K562 (cell line): ENCODE measurements at regions not wholly inside any gene's neighbourhood (a gene's known extent, or its start where the extent isn't known, plus 50 kb on each side); places are given as distances from the start of the nearest gene placed in this dataset.

Source experiments
- ATAC-seq: fragments of 200-7000 bp; cut with Tn5 transposase; 3 replicates; pipeline ENCODE4 v1.9.1; 2020; ENCODE audit warnings: moderate library complexity
- BruUV-seq: library from RNA; stranded (reverse); fragments of 400-500 nt; replicated peaks from 2 replicates; lab custom pipeline; 2021; lab: Mats Ljungman, UMichigan
- CTCF ChIA-PET: fragments of 300-600 bp; formaldehyde crosslinking; extraction: SDS; loops from one replicate; lab custom pipeline; 2021; ENCODE audit warnings: low intra/inter-chr PET ratio; lab: Yijun Ruan, JAX
- POLR2A ChIA-PET: fragments of 300-600, 350-650 bp; sonication (Branson Sonifier 250); formaldehyde crosslinking; extraction: SDS; loops from one replicate; lab custom pipeline; 2021; ENCODE audit warnings: antibody characterized with exemption, inconsistent platforms; lab: Yijun Ruan, JAX
- DNase-seq, 4 experiments: peaks; one replicate each; pipeline versions ENCODE4 v3.0.0 to v3.0.0-alpha.2; 2011 to 2018; ENCODE audit warnings: low spot score in 3 of 4, mixed read lengths in 3 of 4; ENCODE audit errors: extremely low read depth in 1 of 4
- FAIRE-seq: peaks from 2 replicates; lab custom pipeline; 2011; peaks lifted over from hg19 to GRCh38; lab: Jason Lieb, UNC
- H2AFZ ChIP-seq: 2 replicates; pipeline ENCODE4 v1.6.0; 2011; ENCODE audit warnings: low read depth, low read length, control low read depth, inconsistent platforms
- H3K27ac ChIP-seq: fragments of 200-600 bp; 3 replicates; pipeline ENCODE4 v1.8.0; 2011; ENCODE audit warnings: low read depth, mild to moderate bottlenecking, control low read depth, inconsistent platforms, low read length, moderate library complexity, mixed read lengths; ENCODE audit errors: extremely low read depth
- H3K27me3 ChIP-seq, 2 experiments: fragments of 300-600 bp in 1 of 2; 2 replicates in 1 of 2; 3 replicates in 1 of 2; pipeline versions ENCODE4 v1.6.0 to v1.8.0; 2011; ENCODE audit warnings: inconsistent platforms in 2 of 2, low read length in 2 of 2, mild to moderate bottlenecking in 1 of 2, mixed read lengths in 1 of 2, moderate library complexity in 1 of 2; ENCODE audit not compliant: control insufficient read depth in 2 of 2, insufficient read depth in 2 of 2
- H3K36me3 ChIP-seq: fragments of 300-600 bp; 3 replicates; pipeline ENCODE4 v1.8.0; 2011; ENCODE audit warnings: mild to moderate bottlenecking, low read length, inconsistent platforms; ENCODE audit not compliant: control insufficient read depth, insufficient read depth
- H3K4me1 ChIP-seq, 2 experiments: fragments of 200-600 bp in 1 of 2; replicated peaks in 1 of 2; 2 replicates in 1 of 2; 3 replicates in 1 of 2; pipeline versions ENCODE4 v1.5.1 to v1.8.0; 2011; ENCODE audit warnings: inconsistent platforms in 2 of 2, low read length in 2 of 2, mild to moderate bottlenecking in 1 of 2, mixed read lengths in 1 of 2, moderate library complexity in 1 of 2; ENCODE audit not compliant: control insufficient read depth in 2 of 2, insufficient read depth in 2 of 2
- H3K4me2 ChIP-seq: 2 replicates; pipeline ENCODE4 v1.6.1; 2011; ENCODE audit warnings: low read length, control low read depth, inconsistent platforms, mixed read lengths; ENCODE audit not compliant: insufficient read depth
- H3K4me3 ChIP-seq: fragments of 200-600 bp; sonication (generic), shearing (Covaris generic); 2 replicates; pipeline ENCODE4 v1.5.1; 2016; ENCODE audit warnings: control low read depth, inconsistent platforms
- H3K79me2 ChIP-seq: fragments of 200-600 bp; 3 replicates; pipeline ENCODE4 v1.8.0; 2011; ENCODE audit warnings: low read length, inconsistent platforms; ENCODE audit not compliant: control insufficient read depth, insufficient read depth
- H3K9ac ChIP-seq, 2 experiments: 2 replicates each; pipeline versions ENCODE4 v1.6.0 to v1.6.1; 2011; ENCODE audit warnings: low read depth in 2 of 2, low read length in 2 of 2, control low read depth in 1 of 2, inconsistent platforms in 1 of 2, mild to moderate bottlenecking in 1 of 2, mixed read lengths in 1 of 2; ENCODE audit not compliant: insufficient read depth in 1 of 2
- H3K9me1 ChIP-seq: one replicate; pipeline ENCODE4 v1.6.0; 2011; ENCODE audit warnings: inconsistent platforms, mild to moderate bottlenecking, low read length, moderate library complexity; ENCODE audit not compliant: control insufficient read depth, insufficient read depth
- H3K9me3 ChIP-seq: replicated peaks from 2 replicates; pipeline ENCODE4 v1.5.1; 2011; ENCODE audit warnings: low read depth, low read length, inconsistent platforms; ENCODE audit not compliant: control insufficient read depth, insufficient read depth
- H4K20me1 ChIP-seq: replicated peaks from 2 replicates; pipeline ENCODE4 v1.6.1; 2011; ENCODE audit warnings: low read length, inconsistent platforms, mixed read lengths; ENCODE audit not compliant: control insufficient read depth, insufficient read depth
- BDP1 ChIP-seq: IDR thresholded peaks from 3 replicates; pipeline ENCODE4 v1.6.1; 2011; ENCODE audit not compliant: insufficient read length, insufficient read depth
- HDGF ChIP-seq: fragments of 450-650 bp; IDR thresholded peaks from 2 replicates; pipeline ENCODE4 v1.6.1; 2016
- MYNN ChIP-seq, 2 experiments: sonication (generic); formaldehyde crosslinking in 1 of 2; IDR thresholded peaks; 2 replicates each; pipeline versions ENCODE4 v1.5.0 to v1.6.1; 2016 to 2020; ENCODE audit warnings: antibody characterized with exemption in 1 of 2, missing genetic modification reagents in 1 of 2
- POLR3G ChIP-seq: IDR thresholded peaks from 2 replicates; pipeline ENCODE4 v1.6.1; 2011; ENCODE audit not compliant: insufficient read length, insufficient replicate concordance; ENCODE audit errors: extremely low read depth
- SMC3 ChIP-seq: conservative IDR thresholded peaks from 2 replicates; pipeline ENCODE4 v1.6.1; 2011; ENCODE audit warnings: low read depth, low read length, improper control_type of control experiment; ENCODE audit not compliant: insufficient read depth
- SNIP1 ChIP-seq: fragments of 450-650 bp; IDR thresholded peaks from 2 replicates; pipeline ENCODE4 v1.7.1; 2017; ENCODE audit warnings: low read depth, mild to moderate bottlenecking
- ZNF3 ChIP-seq: fragments of 250-450 bp; sonication (Bioruptor Pico); IDR thresholded peaks from 2 replicates; pipeline ENCODE4 v1.5.0; 2021; ENCODE audit warnings: mild to moderate bottlenecking, moderate library complexity
- ZNF76 ChIP-seq: fragments of 250-450 bp; sonication (Bioruptor Pico); IDR thresholded peaks from 2 replicates; pipeline ENCODE4 v1.4.0; 2020; ENCODE audit warnings: mild to moderate bottlenecking, moderate library complexity, borderline replicate concordance
- ZNF778 ChIP-seq: fragments of 450-650 bp; formaldehyde crosslinking; IDR thresholded peaks from 2 replicates; pipeline ENCODE4 v1.4.0; 2020; ENCODE audit warnings: mild to moderate bottlenecking, moderate library complexity
- WGBS: fragments of 100-300 bp; shearing (Covaris generic); methylation state at CpG from one replicate; pipeline ENCODE4 v1.1.6; 2016; ENCODE audit warnings: low coverage, mixed read lengths; ENCODE audit not compliant: insufficient coverage; ENCODE audit errors: missing lambda C conversion rate; 5-methylcytosine and 5-hydroxymethylcytosine counted together
- in situ Hi-C: fragments of 300-500 bp; cut with MboI; formaldehyde crosslinking; loops from 4 replicates; pipeline ENCODE4 v1.15.0; 2018; ENCODE audit warnings: inconsistent platforms, mixed read lengths
- intact Hi-C: fragments of 100-400 bp; cut with micrococcal nuclease; formaldehyde crosslinking; loops from 2 replicates; pipeline ENCODE4 v1.14.2; 2022
- TF ChIP-seq, protein P1 (sequence below): sonication (generic); formaldehyde crosslinking; IDR thresholded peaks from 2 replicates; pipeline ENCODE4 v1.8.0; 2023; ENCODE audit warnings: mild to moderate bottlenecking, missing genetic modification reagents
- TF ChIP-seq, protein P2 (sequence below): fragments of 450-650 bp; IDR thresholded peaks from one replicate; pipeline ENCODE4 v1.6.1; 2018; ENCODE audit warnings: mild to moderate bottlenecking, moderate library complexity; ENCODE audit not compliant: partially characterized antibody

DNA sequence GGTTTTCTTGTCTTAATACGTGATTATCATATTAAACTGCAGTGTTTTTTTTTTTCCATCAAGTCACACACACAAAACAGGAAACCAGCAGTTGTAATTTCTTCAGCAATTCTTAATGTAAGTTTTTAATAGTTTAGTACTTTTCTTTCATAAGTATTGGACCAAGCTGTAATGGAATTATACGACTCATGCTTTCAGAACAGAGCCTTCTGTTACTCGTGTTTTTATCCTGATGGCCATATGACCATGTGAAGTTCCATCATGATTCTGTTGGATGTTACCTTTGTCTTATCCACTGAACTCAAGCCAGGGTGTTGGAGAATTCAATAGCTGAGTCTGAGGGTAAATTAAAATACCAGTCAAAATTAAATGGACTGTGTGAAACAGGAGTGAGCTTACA is 72.0 kb upstream of the S1PR1 start:
- no peaks in the 10 kb centered on the region for H3K27me3 ChIP-seq
- ATAC-seq: no peak
- H2AFZ ChIP-seq: no peak overlapping the region
- CTCF ChIA-PET: no interaction called here
- H3K36me3 ChIP-seq: no peaks in the 10 kb centered on the region
- no peaks in the 10 kb centered on the region for H3K4me1 ChIP-seq
- no peak for FAIRE-seq
- H4K20me1 ChIP-seq: no peaks in the 10 kb centered on the region
- H3K9ac ChIP-seq: no peak overlapping the region
- DNase-seq: no peak
- H3K79me2 ChIP-seq: no peaks in the 10 kb centered on the region
- no peak for TF ChIP-seq ZNF778 (CRISPR knock-in tag)
- TF ChIP-seq, protein P1, sequence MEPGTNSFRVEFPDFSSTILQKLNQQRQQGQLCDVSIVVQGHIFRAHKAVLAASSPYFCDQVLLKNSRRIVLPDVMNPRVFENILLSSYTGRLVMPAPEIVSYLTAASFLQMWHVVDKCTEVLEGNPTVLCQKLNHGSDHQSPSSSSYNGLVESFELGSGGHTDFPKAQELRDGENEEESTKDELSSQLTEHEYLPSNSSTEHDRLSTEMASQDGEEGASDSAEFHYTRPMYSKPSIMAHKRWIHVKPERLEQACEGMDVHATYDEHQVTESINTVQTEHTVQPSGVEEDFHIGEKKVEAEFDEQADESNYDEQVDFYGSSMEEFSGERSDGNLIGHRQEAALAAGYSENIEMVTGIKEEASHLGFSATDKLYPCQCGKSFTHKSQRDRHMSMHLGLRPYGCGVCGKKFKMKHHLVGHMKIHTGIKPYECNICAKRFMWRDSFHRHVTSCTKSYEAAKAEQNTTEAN (CRISPR knock-in tag): no peak
- TF ChIP-seq MYNN (IDR thresholded peaks at IDR 0.05): no peak
- no peak for TF ChIP-seq MYNN (CRISPR knock-in tag; IDR thresholded peaks at IDR 0.05)
- TF ChIP-seq, protein P2, sequence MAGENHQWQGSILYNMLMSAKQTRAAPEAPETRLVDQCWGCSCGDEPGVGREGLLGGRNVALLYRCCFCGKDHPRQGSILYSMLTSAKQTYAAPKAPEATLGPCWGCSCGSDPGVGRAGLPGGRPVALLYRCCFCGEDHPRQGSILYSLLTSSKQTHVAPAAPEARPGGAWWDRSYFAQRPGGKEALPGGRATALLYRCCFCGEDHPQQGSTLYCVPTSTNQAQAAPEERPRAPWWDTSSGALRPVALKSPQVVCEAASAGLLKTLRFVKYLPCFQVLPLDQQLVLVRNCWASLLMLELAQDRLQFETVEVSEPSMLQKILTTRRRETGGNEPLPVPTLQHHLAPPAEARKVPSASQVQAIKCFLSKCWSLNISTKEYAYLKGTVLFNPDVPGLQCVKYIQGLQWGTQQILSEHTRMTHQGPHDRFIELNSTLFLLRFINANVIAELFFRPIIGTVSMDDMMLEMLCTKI: no peak
- no peak for TF ChIP-seq POLR3G
- no peak for TF ChIP-seq SNIP1
- no peak for TF ChIP-seq ZNF3 (CRISPR knock-in tag)
- no peak for TF ChIP-seq ZNF76 (CRISPR knock-in tag)
- TF ChIP-seq SMC3: no peak
- no peak for TF ChIP-seq BDP1
- TF ChIP-seq HDGF: no peak
- TF ChIP-seq, all 486 proteins: peak for 0
- H3K9me1 ChIP-seq: no peaks in the 10 kb centered on the region
- no peak overlapping the region for H3K4me3 ChIP-seq
- H3K27ac ChIP-seq: no peak overlapping the region
- in situ Hi-C loops (no loop called here), intact Hi-C loops (no loop called here)
- WGBS: 17% methylated on average over 3 of the region's 3 CpGs
- POLR2A ChIA-PET: interaction anchor here (1.4 kb wide), 1 partner anchor 11 kb away, joined by 4 read pairs; no protein-coding TSS in a partner anchor
- no TSS peak for BruUV-seq
- H3K4me2 ChIP-seq: no peak overlapping the region
- H3K9me3 ChIP-seq: no peaks in the 10 kb centered on the region
